Activated CD4-positive, alpha-beta T cell treated with anti-CD3 and anti-CD28 coated beads, Interleukin-2, amount 10 ng/mL, durations not matched to agents 7 days and 5 days (primary cell): ENCODE measurements at regions not wholly inside any gene's neighbourhood (a gene's known extent, or its start where the extent isn't known, plus 50 kb on each side); places are given as distances from the start of the nearest gene placed in this dataset.

Source experiments
- CTCF ChIA-PET: fragments of 350-600 bp; sonication (Branson Sonifier 250); formaldehyde crosslinking; loops from one replicate; lab custom pipeline; 2021; ENCODE audit warnings: antibody characterized with exemption; lab: Charles Lee
- POLR2A ChIA-PET: fragments of 350-600 bp; sonication (Branson Sonifier 250); formaldehyde crosslinking; loops from one replicate; lab custom pipeline; 2021; ENCODE audit warnings: antibody characterized with exemption; lab: Charles Lee
- DNase-seq: peaks from one replicate; pipeline ENCODE4 v3.0.0-alpha.2; 2020
- H3K27ac Mint-ChIP-seq: one replicate; pipeline ENCODE4 v1.8.0; 2021; ENCODE audit warnings: mild to moderate bottlenecking, moderate library complexity, mixed read lengths
- H3K27me3 Mint-ChIP-seq: one replicate; pipeline ENCODE4 v1.8.0; 2021; ENCODE audit warnings: mixed read lengths
- H3K36me3 Mint-ChIP-seq: one replicate; pipeline ENCODE4 v1.8.0; 2021; ENCODE audit warnings: low read depth, mixed read lengths
- H3K4me1 Mint-ChIP-seq: one replicate; pipeline ENCODE4 v1.8.0; 2021; ENCODE audit warnings: mixed read lengths
- H3K4me3 Mint-ChIP-seq: one replicate; pipeline ENCODE4 v1.8.0; 2021; ENCODE audit warnings: mild to moderate bottlenecking, moderate library complexity, mixed read lengths
- H3K9me3 Mint-ChIP-seq: one replicate; pipeline ENCODE4 v1.8.0; 2021; ENCODE audit warnings: mixed read lengths

- Mint-ChIP-seq H3K27me3 (peaks cover 2% of the 10 kb centered on the region), H3K36me3 (no peaks in the 10 kb centered on the region), H3K4me3 (no peak overlapping the region), H3K27ac (no peak overlapping the region), H3K9me3 (no peaks in the 10 kb centered on the region), H3K4me1 (no peaks in the 10 kb centered on the region)
- ChIA-PET CTCF (interaction anchor here (0.6 kb wide), 1 partner anchor 230 kb away, joined by 4 read pairs; no protein-coding TSS in a partner anchor), POLR2A (no interaction called here)
- no peak for DNase-seq
These were observed 362.4 kb downstream of the KCTD12 start for GRCh38 chr13:76523740-76524340.

GRCh38 chr13:76522083-76522755, 364.0 kb downstream of the KCTD12 start:
- H3K9me3 Mint-ChIP-seq: no peaks in the 10 kb centered on the region
- H3K27ac Mint-ChIP-seq: no peak overlapping the region
- CTCF ChIA-PET: no interaction called here
- POLR2A ChIA-PET: no interaction called here
- no peaks in the 10 kb centered on the region for H3K36me3 Mint-ChIP-seq
- H3K4me3 Mint-ChIP-seq: no peak overlapping the region
- DNase-seq: no peak
- no peaks in the 10 kb centered on the region for H3K4me1 Mint-ChIP-seq
- H3K27me3 Mint-ChIP-seq: peaks cover 2% of the 10 kb centered on the region

DNA sequence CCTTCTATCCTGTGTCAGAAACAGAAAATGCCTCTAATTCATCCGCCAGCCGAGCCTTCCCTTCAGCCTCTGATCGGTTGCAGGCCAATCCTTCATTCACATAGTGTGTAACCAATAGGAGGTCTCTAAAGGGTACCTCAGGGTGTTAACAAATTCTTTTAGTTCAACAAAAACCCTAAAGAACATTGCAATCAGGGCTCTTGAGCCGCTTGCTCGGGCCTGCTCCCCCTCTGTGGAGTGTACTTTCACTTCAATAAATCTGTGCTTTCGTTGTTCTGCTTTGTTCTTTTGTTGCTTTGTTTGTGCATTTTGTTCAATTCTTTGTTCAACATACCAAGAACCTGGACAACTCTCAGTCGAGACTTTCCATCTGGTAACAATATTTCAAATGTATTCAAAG, 366.5 kb downstream of the KCTD12 start:
- no peak for DNase-seq
- ChIA-PET POLR2A (no interaction called here), CTCF (no interaction called here)
- Mint-ChIP-seq H3K36me3 (no peaks in the 10 kb centered on the region), H3K4me1 (no peaks in the 10 kb centered on the region), H3K9me3 (no peaks in the 10 kb centered on the region), H3K4me3 (no peak overlapping the region), H3K27me3 (peaks cover 8% of the 10 kb centered on the region), H3K27ac (no peak overlapping the region)

DNA sequence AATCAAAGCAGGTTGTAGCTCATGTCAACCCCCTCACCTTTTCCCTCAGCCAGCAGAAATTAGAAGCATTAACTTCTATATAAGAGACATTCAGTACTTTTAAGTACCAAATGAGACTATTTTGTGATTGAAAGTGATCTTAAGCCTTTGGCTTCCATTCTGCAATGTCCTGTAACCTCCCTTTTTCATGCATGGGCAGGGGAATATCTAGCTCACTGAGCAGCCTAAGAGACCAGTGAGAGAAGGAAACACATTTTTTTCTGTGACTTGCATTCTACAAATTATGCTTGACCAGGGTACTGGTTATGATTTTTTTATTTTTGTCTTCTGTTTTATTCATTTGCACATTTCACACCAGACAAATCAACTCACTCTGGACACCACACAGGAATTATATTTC, 369.6 kb downstream of the KCTD12 start:
- Mint-ChIP-seq H3K27ac (no peak overlapping the region), H3K9me3 (no peaks in the 10 kb centered on the region), H3K36me3 (no peaks in the 10 kb centered on the region), H3K4me3 (no peak overlapping the region), H3K4me1 (no peaks in the 10 kb centered on the region), H3K27me3 (peaks cover 8% of the 10 kb centered on the region)
- ChIA-PET POLR2A (no interaction called here), CTCF (no interaction called here)
- no peak for DNase-seq

DNA sequence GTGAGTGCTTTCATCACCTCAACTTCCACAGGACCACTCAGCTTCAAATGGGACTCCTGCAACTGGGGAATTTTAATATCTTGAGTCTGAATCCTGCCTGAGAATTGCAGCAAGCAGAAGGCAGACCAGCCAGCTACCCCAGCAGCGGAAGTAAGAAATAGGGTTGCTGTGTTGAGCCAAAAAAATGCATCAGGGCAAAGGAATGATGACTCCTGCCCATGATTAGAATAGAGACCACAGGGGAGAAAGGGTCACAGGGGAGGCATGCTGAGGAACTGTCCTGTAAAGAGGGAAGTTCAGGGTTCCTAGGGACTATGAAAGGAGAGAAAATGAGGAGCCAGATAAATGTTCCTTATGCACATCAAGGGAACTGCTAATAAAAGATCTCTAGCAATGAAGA, 370.2 kb downstream of the KCTD12 start:
- Mint-ChIP-seq H3K27ac (no peak overlapping the region), H3K9me3 (no peaks in the 10 kb centered on the region), H3K36me3 (no peaks in the 10 kb centered on the region), H3K4me1 (no peaks in the 10 kb centered on the region), H3K27me3 (peaks cover 8% of the 10 kb centered on the region), H3K4me3 (no peak overlapping the region)
- no peak for DNase-seq
- CTCF ChIA-PET: no interaction called here
- POLR2A ChIA-PET: no interaction called here

DNA sequence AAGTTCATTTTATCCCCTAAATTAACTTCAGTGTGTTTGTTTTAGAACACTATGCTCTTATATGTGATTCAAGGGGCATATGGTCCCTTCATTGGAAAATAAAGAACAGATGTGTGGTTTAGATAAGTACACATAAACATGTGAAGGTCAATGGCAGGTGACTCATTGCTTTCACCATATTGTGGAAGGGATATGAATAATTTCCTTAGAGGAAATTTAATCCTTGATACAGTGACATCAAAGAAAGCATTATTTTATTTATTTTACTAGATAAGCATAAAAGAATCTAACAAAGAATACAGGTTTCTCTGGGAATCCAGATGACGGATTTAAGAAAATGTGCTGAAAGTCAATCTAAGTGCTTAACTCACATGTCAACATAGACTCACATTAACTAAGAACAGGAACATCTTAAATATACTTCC, 373.5 kb downstream of the KCTD12 start:
- CTCF ChIA-PET: no interaction called here
- H3K27me3 Mint-ChIP-seq: peaks cover 10% of the 10 kb centered on the region
- no peaks in the 10 kb centered on the region for H3K9me3 Mint-ChIP-seq
- H3K27ac Mint-ChIP-seq: no peak overlapping the region
- H3K4me1 Mint-ChIP-seq: no peaks in the 10 kb centered on the region
- DNase-seq: no peak
- no peak overlapping the region for H3K4me3 Mint-ChIP-seq
- H3K36me3 Mint-ChIP-seq: no peaks in the 10 kb centered on the region
- POLR2A ChIA-PET: no interaction called here

GRCh38 chr13:76505437-76505836, 380.8 kb downstream of the KCTD12 start:
- no peak for DNase-seq
- peaks cover 5% of the 10 kb centered on the region for H3K27me3 Mint-ChIP-seq
- no peaks in the 10 kb centered on the region for H3K4me1 Mint-ChIP-seq
- POLR2A ChIA-PET: no interaction called here
- H3K36me3 Mint-ChIP-seq: no peaks in the 10 kb centered on the region
- CTCF ChIA-PET: no interaction called here
- H3K4me3 Mint-ChIP-seq: no peak overlapping the region
- no peak overlapping the region for H3K27ac Mint-ChIP-seq
- no peaks in the 10 kb centered on the region for H3K9me3 Mint-ChIP-seq

GRCh38 chr13:76503766-76504165, 382.4 kb downstream of the KCTD12 start:
- CTCF ChIA-PET: interaction anchor here (0.6 kb wide), 1 partner anchor 10 kb away, joined by 5 read pairs; no protein-coding TSS in a partner anchor
- POLR2A ChIA-PET: no interaction called here
- Mint-ChIP-seq H3K4me3 (no peak overlapping the region), H3K36me3 (no peaks in the 10 kb centered on the region), H3K4me1 (no peaks in the 10 kb centered on the region), H3K27ac (no peak overlapping the region), H3K9me3 (no peaks in the 10 kb centered on the region), H3K27me3 (peaks cover 11% of the 10 kb centered on the region)
- DNase-seq: no peak

GRCh38 chr13:76503291-76503690, 382.9 kb downstream of the KCTD12 start:
- Mint-ChIP-seq H3K27me3 (peaks cover 12% of the 10 kb centered on the region), H3K9me3 (no peaks in the 10 kb centered on the region), H3K36me3 (no peaks in the 10 kb centered on the region), H3K27ac (no peak overlapping the region), H3K4me3 (no peak overlapping the region), H3K4me1 (no peaks in the 10 kb centered on the region)
- DNase-seq: no peak
- ChIA-PET POLR2A (no interaction called here), CTCF (no interaction called here)

GRCh38 chr13:76500894-76501293, 385.3 kb downstream of the KCTD12 start:
- ChIA-PET CTCF (no interaction called here), POLR2A (no interaction called here)
- Mint-ChIP-seq H3K9me3 (no peaks in the 10 kb centered on the region), H3K27me3 (peaks cover 17% of the 10 kb centered on the region), H3K27ac (no peak overlapping the region), H3K4me3 (no peak overlapping the region), H3K4me1 (no peaks in the 10 kb centered on the region), H3K36me3 (no peaks in the 10 kb centered on the region)
- DNase-seq: no peak

- Mint-ChIP-seq H3K27ac (no peak overlapping the region), H3K27me3 (peaks cover 17% of the 10 kb centered on the region), H3K9me3 (no peaks in the 10 kb centered on the region), H3K4me3 (no peak overlapping the region), H3K36me3 (no peaks in the 10 kb centered on the region), H3K4me1 (no peaks in the 10 kb centered on the region)
- POLR2A ChIA-PET: no interaction called here
- DNase-seq: no peak
- CTCF ChIA-PET: interaction anchor here (1.4 kb wide), 1 partner anchor 51 kb away, joined by 3 read pairs; no protein-coding TSS in a partner anchor
These were observed 386.3 kb downstream of the KCTD12 start for GRCh38 chr13:76499891-76500290.

DNA sequence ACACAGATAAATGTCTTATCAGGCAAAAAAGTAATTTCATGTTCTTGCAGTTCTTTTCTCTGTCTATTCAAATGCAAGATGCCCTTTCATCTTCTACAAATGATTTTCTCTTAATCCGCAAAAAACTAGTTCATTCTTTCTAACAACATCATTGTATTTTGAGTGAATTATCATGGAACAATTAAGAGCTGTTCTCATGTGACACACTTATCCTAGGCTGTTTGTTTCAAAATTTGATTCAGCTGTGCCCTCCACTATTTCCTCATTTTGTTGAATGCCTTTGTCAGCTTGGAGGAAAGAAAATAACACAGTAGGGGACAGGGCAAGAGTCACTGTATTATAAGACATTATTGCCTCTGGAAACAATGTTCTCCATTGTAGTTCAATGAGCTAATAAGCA, 396.9 kb downstream of the KCTD12 start:
- H3K36me3 Mint-ChIP-seq: no peaks in the 10 kb centered on the region
- ChIA-PET POLR2A (no interaction called here), CTCF (no interaction called here)
- H3K27ac Mint-ChIP-seq: no peak overlapping the region
- no peak for DNase-seq
- no peaks in the 10 kb centered on the region for H3K4me1 Mint-ChIP-seq
- H3K4me3 Mint-ChIP-seq: no peak overlapping the region
- H3K9me3 Mint-ChIP-seq: no peaks in the 10 kb centered on the region
- H3K27me3 Mint-ChIP-seq: peaks cover 2% of the 10 kb centered on the region

- peaks cover 2% of the 10 kb centered on the region for H3K27me3 Mint-ChIP-seq
- POLR2A ChIA-PET: no interaction called here
- no peak overlapping the region for H3K27ac Mint-ChIP-seq
- H3K4me1 Mint-ChIP-seq: no peaks in the 10 kb centered on the region
- CTCF ChIA-PET: no interaction called here
- H3K9me3 Mint-ChIP-seq: no peaks in the 10 kb centered on the region
- H3K4me3 Mint-ChIP-seq: no peak overlapping the region
- H3K36me3 Mint-ChIP-seq: no peaks in the 10 kb centered on the region
- no peak for DNase-seq
These were observed 404.5 kb downstream of the KCTD12 start for GRCh38 chr13:76481738-76482137.

- H3K36me3 Mint-ChIP-seq: no peaks in the 10 kb centered on the region
- H3K4me3 Mint-ChIP-seq: no peak overlapping the region
- no peak for DNase-seq
- ChIA-PET CTCF (no interaction called here), POLR2A (no interaction called here)
- no peaks in the 10 kb centered on the region for H3K9me3 Mint-ChIP-seq
- H3K27ac Mint-ChIP-seq: no peak overlapping the region
- no peaks in the 10 kb centered on the region for H3K4me1 Mint-ChIP-seq
- peaks cover 6% of the 10 kb centered on the region for H3K27me3 Mint-ChIP-seq
These were observed 411.2 kb downstream of the KCTD12 start for GRCh38 chr13:76474966-76475365.
